ENCODE measurements at regions not wholly inside any gene's neighbourhood (a gene's known extent, or its start where the extent isn't known, plus 50 kb on each side); places are given as distances from the start of the nearest gene placed in this dataset.

DNA sequence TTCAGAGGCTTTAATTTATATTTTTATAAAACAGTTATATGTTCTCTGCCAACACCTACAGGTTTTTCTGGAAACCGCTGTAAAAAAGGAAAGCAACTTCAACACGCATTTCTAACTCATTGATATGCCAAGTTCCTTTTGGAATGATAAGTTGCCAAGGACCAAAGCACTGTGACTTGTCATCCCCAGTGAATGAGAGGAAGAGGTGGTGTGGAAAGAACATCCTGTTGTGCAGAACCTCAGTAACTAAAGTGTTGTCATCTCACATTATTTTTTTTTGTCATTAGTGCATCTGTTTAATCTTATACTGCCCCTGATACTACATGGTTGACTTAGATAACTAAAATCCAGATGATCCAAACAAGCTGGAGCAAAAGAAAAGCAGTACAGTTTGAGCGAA is 96.0 kb upstream of the NEUROD1 start:
- WGBS, 2 experiments (ENCODE audit: low coverage in 1 of 2, low lambda C conversion rate in 2 of 2, missing lambda C conversion rate in 2 of 2) = 98% methylated on average over 3 of the region's 3 CpGs

DNA sequence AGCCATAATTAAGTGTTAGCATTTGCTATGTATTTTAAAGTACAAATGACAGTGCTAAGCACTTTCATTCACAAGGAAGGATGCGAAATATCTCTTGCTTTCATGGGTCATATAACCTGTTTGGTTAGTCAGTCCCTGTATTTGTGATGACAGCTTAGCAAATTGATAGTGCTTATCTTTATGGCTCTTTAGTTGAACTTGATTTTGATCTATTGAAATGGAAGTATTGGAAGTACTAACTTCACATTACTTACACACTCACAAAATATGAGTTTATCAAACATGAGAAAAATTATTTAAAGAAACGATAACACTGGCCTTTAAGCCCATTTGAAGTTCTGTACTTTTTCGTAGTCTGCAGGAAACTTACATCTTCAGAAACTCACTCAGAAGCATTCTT is 97.4 kb upstream of the NEUROD1 start:
- H3K4me3 ChIP-seq = no peak overlapping the region
- peaks cover 18% of the 10 kb centered on the region for H3K4me1 ChIP-seq (ENCODE audit: insufficient read depth)
- no peak overlapping the region for H2AFZ ChIP-seq
- H3F3A ChIP-seq (ENCODE audit: insufficient read depth) = no peaks in the 10 kb centered on the region
- H3K4me2 ChIP-seq (ENCODE audit: unreplicated experiment) = no peak overlapping the region
- H3K36me3 ChIP-seq (ENCODE audit: low read depth) = no peaks in the 10 kb centered on the region
- TF ChIP-seq EZH2 (IDR thresholded peaks at IDR 0.05; ENCODE audit: insufficient read depth, poor library complexity, severe bottlenecking) = no peak
- TF ChIP-seq EZH2phosphoT487 (IDR thresholded peaks at IDR 0.05; ENCODE audit: insufficient read depth, low read depth) = no peak
- no peaks in the 10 kb centered on the region for H3K9me2 ChIP-seq (ENCODE audit: insufficient read depth)
- no peak overlapping the region for H3K27ac ChIP-seq
- WGBS, 2 experiments (ENCODE audit: low coverage in 1 of 2, low lambda C conversion rate in 2 of 2, missing lambda C conversion rate in 2 of 2) = 90 to 96% methylated on average over 3 of the region's 3 CpGs
- no peaks in the 10 kb centered on the region for H3K79me2 ChIP-seq (ENCODE audit: insufficient read depth)
- no peaks in the 10 kb centered on the region for H3K9me3 ChIP-seq (ENCODE audit: low read depth)
- in situ Hi-C loops (cut with MboI) = no loop called here
- no peaks in the 10 kb centered on the region for H3K27me3 ChIP-seq (replicated peaks; ENCODE audit: insufficient read depth)
- DNase-seq = no peak
- no peak overlapping the region for H3K9ac ChIP-seq
- H4K20me1 ChIP-seq (ENCODE audit: insufficient read depth) = no peaks in the 10 kb centered on the region

More for the DNA sequence above, 96.0 kb upstream of the NEUROD1 start:
- in situ Hi-C loops (cut with MboI) = no loop called here
- TF ChIP-seq EZH2 (IDR thresholded peaks at IDR 0.05; ENCODE audit: insufficient read depth, poor library complexity, severe bottlenecking) = no peak
- no peak for TF ChIP-seq EZH2phosphoT487 (IDR thresholded peaks at IDR 0.05; ENCODE audit: insufficient read depth, low read depth)
- Histone ChIP-seq H3K4me1 (ENCODE audit: insufficient read depth) (peaks cover 18% of the 10 kb centered on the region), H3K36me3 (ENCODE audit: low read depth) (no peaks in the 10 kb centered on the region), H3K79me2 (ENCODE audit: insufficient read depth) (no peaks in the 10 kb centered on the region), H3F3A (ENCODE audit: insufficient read depth) (no peaks in the 10 kb centered on the region), H3K4me3 (no peak overlapping the region), H4K20me1 (ENCODE audit: insufficient read depth) (no peaks in the 10 kb centered on the region), H3K27me3 (replicated peaks; ENCODE audit: insufficient read depth) (no peaks in the 10 kb centered on the region), H3K9me2 (ENCODE audit: insufficient read depth) (no peaks in the 10 kb centered on the region), H3K4me2 (ENCODE audit: unreplicated experiment) (no peak overlapping the region), H3K9me3 (ENCODE audit: low read depth) (no peaks in the 10 kb centered on the region), H3K9ac (no peak overlapping the region), H2AFZ (no peak overlapping the region), H3K27ac (no peak overlapping the region)
- DNase-seq = no peak

DNA sequence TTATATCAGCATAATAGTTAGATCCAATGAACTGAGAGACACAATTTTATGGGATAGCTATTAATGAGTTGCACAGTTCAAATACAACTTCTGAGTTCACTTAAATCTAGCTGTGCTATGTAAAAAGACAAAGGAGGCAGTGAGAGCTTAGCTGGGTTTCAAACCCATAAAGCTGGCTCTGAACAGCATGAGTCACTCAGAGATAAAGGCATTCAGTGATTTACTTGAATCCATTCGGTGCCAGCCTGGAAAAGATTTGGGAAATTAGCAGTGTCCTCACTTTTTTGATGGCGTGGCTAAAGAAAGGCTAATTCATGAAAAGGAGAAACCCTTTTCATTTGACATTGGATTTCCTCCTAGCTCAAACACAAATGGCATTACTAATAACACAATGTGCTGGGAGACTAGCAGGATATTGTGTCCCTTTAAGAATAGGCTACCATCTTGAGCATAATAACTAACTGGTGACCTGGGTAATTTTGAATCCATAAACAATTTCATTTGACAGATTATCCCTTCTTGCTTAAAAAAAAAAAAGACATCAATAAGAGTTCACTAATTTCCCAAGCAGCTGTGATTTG is 98.4 kb upstream of the NEUROD1 start:
- DNase-seq = peak; percentile 15
- peaks cover 18% of the 10 kb centered on the region for H3K4me1 ChIP-seq (ENCODE audit: insufficient read depth)
- no peaks in the 10 kb centered on the region for H3K36me3 ChIP-seq (ENCODE audit: low read depth)
- H3K9ac ChIP-seq = no peak overlapping the region
- in situ Hi-C loops (cut with MboI) = no loop called here
- H3K27me3 ChIP-seq (replicated peaks; ENCODE audit: insufficient read depth) = no peaks in the 10 kb centered on the region
- no peaks in the 10 kb centered on the region for H3K79me2 ChIP-seq (ENCODE audit: insufficient read depth)
- no peak overlapping the region for H3K27ac ChIP-seq
- no peak overlapping the region for H3K4me3 ChIP-seq
- WGBS, 2 experiments (ENCODE audit: low coverage in 1 of 2, low lambda C conversion rate in 2 of 2, missing lambda C conversion rate in 2 of 2) = 75 to 80% methylated on average over 2 of the region's 2 CpGs
- no peak for TF ChIP-seq EZH2 (IDR thresholded peaks at IDR 0.05; ENCODE audit: insufficient read depth, poor library complexity, severe bottlenecking)
- no peak for TF ChIP-seq EZH2phosphoT487 (IDR thresholded peaks at IDR 0.05; ENCODE audit: insufficient read depth, low read depth)
- H3K9me2 ChIP-seq (ENCODE audit: insufficient read depth) = no peaks in the 10 kb centered on the region
- H3K9me3 ChIP-seq (ENCODE audit: low read depth) = no peaks in the 10 kb centered on the region
- H3F3A ChIP-seq (ENCODE audit: insufficient read depth) = no peaks in the 10 kb centered on the region
- H3K4me2 ChIP-seq (ENCODE audit: unreplicated experiment) = no peak overlapping the region
- H2AFZ ChIP-seq = no peak overlapping the region
- H4K20me1 ChIP-seq (ENCODE audit: insufficient read depth) = no peaks in the 10 kb centered on the region

DNA sequence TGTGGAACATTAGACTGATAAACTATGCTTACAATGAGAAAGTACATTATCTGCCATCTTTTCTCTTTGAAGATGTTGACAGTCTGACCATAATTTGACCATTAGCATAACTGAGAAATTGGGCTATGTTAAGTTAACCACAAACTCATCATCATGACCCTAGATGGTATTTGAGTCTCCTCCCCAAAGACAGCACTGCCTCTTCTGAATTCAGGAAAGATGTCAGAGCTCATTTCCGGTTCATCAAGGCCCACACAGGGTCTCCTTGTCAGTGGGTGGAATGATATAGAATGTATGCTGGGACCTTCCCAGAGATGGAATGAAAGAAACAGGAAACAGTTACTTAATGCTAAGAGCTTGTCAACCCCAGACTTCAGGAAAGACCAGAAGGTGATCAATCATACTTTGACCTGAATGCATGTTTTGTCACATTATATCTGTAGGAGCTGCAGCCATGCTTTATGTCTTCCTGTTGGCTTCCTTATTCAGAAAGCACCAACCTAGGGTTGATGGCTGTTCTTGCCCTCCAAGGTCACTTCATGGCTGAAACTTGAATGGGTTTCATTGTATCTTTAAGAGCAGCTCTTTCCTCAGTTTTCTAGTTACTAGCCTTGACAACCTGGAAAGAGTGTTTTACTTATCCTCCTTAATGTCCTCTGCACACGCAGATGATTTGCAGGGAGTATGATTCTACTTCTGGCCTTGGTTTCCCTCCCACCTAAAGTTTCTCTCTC is 99.1 kb upstream of the NEUROD1 start:
- DNase-seq = no peak
- Histone ChIP-seq H3K4me3 (no peak overlapping the region), H4K20me1 (ENCODE audit: insufficient read depth) (no peaks in the 10 kb centered on the region), H3K27ac (no peak overlapping the region), H3K9me2 (ENCODE audit: insufficient read depth) (no peaks in the 10 kb centered on the region), H3K27me3 (replicated peaks; ENCODE audit: insufficient read depth) (no peaks in the 10 kb centered on the region), H3K36me3 (ENCODE audit: low read depth) (no peaks in the 10 kb centered on the region), H3K79me2 (ENCODE audit: insufficient read depth) (no peaks in the 10 kb centered on the region), H3K4me1 (ENCODE audit: insufficient read depth) (peaks cover 19% of the 10 kb centered on the region), H3F3A (ENCODE audit: insufficient read depth) (peaks cover 6% of the 10 kb centered on the region; the same call in 1 of the 2 replicates), H3K9ac (no peak overlapping the region), H2AFZ (no peak overlapping the region), H3K4me2 (ENCODE audit: unreplicated experiment) (no peak overlapping the region), H3K9me3 (ENCODE audit: low read depth) (no peaks in the 10 kb centered on the region)
- in situ Hi-C loops (cut with MboI) = no loop called here
- 50 to 64% methylated on average over 2 of the region's 2 CpGs for WGBS, 2 experiments (ENCODE audit: low coverage in 1 of 2, low lambda C conversion rate in 2 of 2, missing lambda C conversion rate in 2 of 2)
- TF ChIP-seq EZH2phosphoT487 (IDR thresholded peaks at IDR 0.05; ENCODE audit: insufficient read depth, low read depth) (no peak), EZH2 (IDR thresholded peaks at IDR 0.05; ENCODE audit: insufficient read depth, poor library complexity, severe bottlenecking) (no peak)

Measured in GM23248 (cell line).